22Rv1 (cell line): ENCODE measurements at regions not wholly inside any gene's neighbourhood (a gene's known extent, or its start where the extent isn't known, plus 50 kb on each side); places are given as distances from the start of the nearest gene placed in this dataset.

ENCODE experiments used
- CTCF ChIP-seq: fragments of 450-650 bp; IDR thresholded peaks from 2 replicates; pipeline ENCODE4 v1.5.1; 2017; ENCODE audit warnings: mild to moderate bottlenecking
- ZFX ChIP-seq: fragments of 450-650 bp; IDR thresholded peaks from 2 replicates; pipeline ENCODE4 v1.6.1; 2017; ENCODE audit warnings: antibody characterized with exemption, borderline replicate concordance

- TF ChIP-seq CTCF (no peak), ZFX (no peak)
These were observed 173.7 kb upstream of the KIF2A start for GRCh38 chr5:62132276-62132675.
